Karpas-422 (cell line): ENCODE measurements at regions not wholly inside any gene's neighbourhood (a gene's known extent, or its start where the extent isn't known, plus 50 kb on each side); places are given as distances from the start of the nearest gene placed in this dataset.
"Not testable (repeated sequence)": the region's sequence is repeated elsewhere in the genome, so short reads cannot be mapped to it uniquely, and the experiment has no call there.

Source experiments
- DNase-seq: peaks from one replicate; pipeline ENCODE4 v3.0.0-alpha.2; 2015
- H2AFZ ChIP-seq: fragments of 200-600 bp; sonication (generic); 2 replicates; pipeline ENCODE4 v1.6.1; 2014; ENCODE audit warnings: antibody characterized with exemption, low read length, mixed read lengths
- H3K27ac ChIP-seq: fragments of 200-600 bp; sonication (generic); 2 replicates; pipeline ENCODE4 v1.5.1; 2014; ENCODE audit warnings: mild to moderate bottlenecking, low read length, moderate library complexity
- H3K27me3 ChIP-seq: fragments of 200-600 bp; sonication (generic); 2 replicates; pipeline ENCODE4 v1.6.1; 2014; ENCODE audit warnings: low read length, mixed read lengths
- H3K36me3 ChIP-seq: fragments of 200-600 bp; sonication (generic); 2 replicates; pipeline ENCODE4 v1.6.1; 2014; ENCODE audit warnings: low read length, mixed read lengths; ENCODE audit not compliant: insufficient read depth
- H3K4me1 ChIP-seq: fragments of 200-600 bp; sonication (generic); 2 replicates; pipeline ENCODE4 v1.6.1; 2014; ENCODE audit warnings: mild to moderate bottlenecking, low read length, mixed read lengths
- H3K4me2 ChIP-seq: fragments of 200-600 bp; sonication (generic); 2 replicates; pipeline ENCODE4 v1.6.1; 2014; ENCODE audit warnings: low read length, low read depth, mild to moderate bottlenecking; ENCODE audit not compliant: poor library complexity, severe bottlenecking
- H3K4me3 ChIP-seq: fragments of 200-600 bp; sonication (generic); 2 replicates; pipeline ENCODE4 v1.5.1; 2014; ENCODE audit warnings: mild to moderate bottlenecking, antibody characterized with exemption, low read length, mixed read lengths
- H3K79me2 ChIP-seq: fragments of 200-600 bp; sonication (generic); 2 replicates; pipeline ENCODE4 v1.6.1; 2014; ENCODE audit warnings: mild to moderate bottlenecking, low read length, mixed read lengths
- H3K9ac ChIP-seq: fragments of 200-600 bp; sonication (generic); 2 replicates; pipeline ENCODE4 v1.6.0; 2014; ENCODE audit warnings: low read length
- H3K9me2 ChIP-seq: fragments of 200-600 bp; sonication (generic), shearing (Covaris generic); replicated peaks from 2 replicates; pipeline ENCODE4 v1.6.0; 2014; ENCODE audit warnings: mild to moderate bottlenecking, low read length, moderate library complexity; ENCODE audit not compliant: insufficient read depth
- H3K9me3 ChIP-seq: fragments of 300-700, 200-600 bp; sonication (generic); 2 replicates; pipeline ENCODE4 v1.6.1; 2014; ENCODE audit warnings: low read length, mixed read lengths
- H4K20me1 ChIP-seq: fragments of 200-600 bp; sonication (generic); 2 replicates; pipeline ENCODE4 v1.6.1; 2014; ENCODE audit warnings: mild to moderate bottlenecking, antibody characterized with exemption, low read length, low read depth; ENCODE audit not compliant: insufficient read depth

DNA sequence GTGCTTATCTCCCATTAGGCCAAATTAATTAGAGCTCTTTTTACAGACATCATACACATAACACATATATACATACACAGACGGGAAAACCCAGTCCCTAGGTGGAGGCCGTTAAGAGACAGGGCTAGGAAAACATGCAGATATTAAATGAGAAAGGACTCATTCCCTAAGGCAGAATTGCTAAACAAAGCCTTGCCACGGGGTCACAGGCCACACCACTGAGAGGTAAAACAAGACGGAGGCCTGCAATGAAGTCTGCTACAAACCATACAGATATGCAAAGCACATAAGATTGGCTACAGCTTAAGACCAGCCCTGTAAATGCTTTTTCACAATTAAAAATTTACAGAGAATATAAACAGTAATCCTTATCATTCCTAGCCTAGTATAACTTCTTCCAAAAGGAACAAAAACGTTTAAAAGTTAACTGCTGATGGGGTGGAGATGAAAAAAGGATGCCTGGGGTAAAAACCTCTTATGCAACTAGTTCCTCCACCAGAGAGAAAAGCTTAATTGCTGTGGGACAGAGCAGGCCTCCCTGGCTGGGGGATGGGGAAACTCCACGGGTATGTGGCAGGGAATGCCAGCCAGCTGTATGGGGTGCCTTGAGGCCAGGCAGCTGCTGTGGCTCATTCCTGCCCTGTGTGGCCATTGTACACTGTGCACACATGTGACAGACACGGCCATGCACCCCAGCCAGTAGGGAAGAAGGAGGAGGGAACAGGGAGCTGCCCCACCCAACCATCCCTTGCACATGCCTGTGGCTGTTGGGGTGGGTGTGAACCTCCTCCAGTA, 481.4 kb upstream of the LMCD1 start:
- Histone ChIP-seq H3K9ac (no peak overlapping the region), H2AFZ (no peak overlapping the region), H3K4me1 (no peaks in the 10 kb centered on the region), H3K9me2 (no peaks in the 10 kb centered on the region), H3K9me3 (peaks cover 8% of the 10 kb centered on the region; the same call in 1 of the 2 replicates), H3K27me3 (no peaks in the 10 kb centered on the region), H3K27ac (no peak overlapping the region), H3K79me2 (no peaks in the 10 kb centered on the region), H3K4me2 (no peak overlapping the region), H3K4me3 (no peak overlapping the region), H3K36me3 (no peaks in the 10 kb centered on the region), H4K20me1 (no peaks in the 10 kb centered on the region)
- DNase-seq: no peak

DNA sequence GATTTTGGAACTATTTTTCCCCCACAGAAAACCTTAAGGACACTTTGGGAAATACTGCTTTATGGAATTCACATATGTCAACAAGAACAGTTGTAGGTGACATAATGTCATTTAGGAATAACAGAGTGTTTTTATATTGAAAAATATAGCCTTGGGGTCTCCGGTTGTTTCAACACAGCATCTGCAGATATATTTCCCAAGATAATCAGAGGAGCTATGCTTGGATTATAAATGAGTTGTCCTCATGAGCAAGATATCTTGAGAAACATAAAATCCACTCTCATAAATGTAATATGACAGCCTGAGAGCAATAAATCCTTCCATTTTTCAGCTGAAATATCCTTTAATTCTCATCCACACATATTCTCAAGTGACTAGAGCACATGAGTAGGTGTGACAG, 473.7 kb upstream of the LMCD1 start:
- no peaks in the 10 kb centered on the region for H4K20me1 ChIP-seq
- H3K27me3 ChIP-seq: no peaks in the 10 kb centered on the region
- no peak for DNase-seq
- H3K9me3 ChIP-seq: peaks cover 4% of the 10 kb centered on the region; the same call in 1 of the 2 replicates
- H3K4me3 ChIP-seq: no peak overlapping the region
- no peak overlapping the region for H3K4me2 ChIP-seq
- no peak overlapping the region for H3K27ac ChIP-seq
- H3K79me2 ChIP-seq: no peaks in the 10 kb centered on the region
- no peaks in the 10 kb centered on the region for H3K36me3 ChIP-seq
- no peak overlapping the region for H3K9ac ChIP-seq
- H2AFZ ChIP-seq: no peak overlapping the region
- H3K4me1 ChIP-seq: no peaks in the 10 kb centered on the region
- H3K9me2 ChIP-seq: no peaks in the 10 kb centered on the region

DNA sequence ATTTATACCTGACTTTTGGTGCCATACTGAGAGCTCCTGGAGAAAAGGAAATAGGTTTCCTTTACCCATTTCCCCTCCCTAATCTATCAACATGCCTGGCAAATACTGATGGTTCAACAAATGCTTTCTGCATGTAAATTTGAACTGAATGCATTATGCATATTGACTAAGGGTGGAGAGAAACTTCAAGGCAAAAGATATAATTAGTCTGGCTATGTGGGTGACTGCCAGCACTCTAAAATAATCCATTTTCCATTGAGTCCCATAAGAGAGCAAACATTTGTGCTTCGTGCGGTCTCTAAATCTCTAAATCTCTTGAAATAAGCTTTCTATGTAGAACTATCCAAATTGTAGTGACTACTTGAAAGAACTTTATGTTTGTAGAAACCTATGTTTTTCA, 451.3 kb upstream of the LMCD1 start:
- Histone ChIP-seq H3K9me3 (no peaks in the 10 kb centered on the region), H3K27ac (no peak overlapping the region), H3K27me3 (no peaks in the 10 kb centered on the region), H2AFZ (no peak overlapping the region), H3K4me1 (no peaks in the 10 kb centered on the region), H3K79me2 (no peaks in the 10 kb centered on the region), H3K4me3 (no peak overlapping the region), H3K9ac (no peak overlapping the region), H4K20me1 (no peaks in the 10 kb centered on the region), H3K36me3 (no peaks in the 10 kb centered on the region), H3K9me2 (no peaks in the 10 kb centered on the region), H3K4me2 (no peak overlapping the region)
- no peak for DNase-seq

DNA sequence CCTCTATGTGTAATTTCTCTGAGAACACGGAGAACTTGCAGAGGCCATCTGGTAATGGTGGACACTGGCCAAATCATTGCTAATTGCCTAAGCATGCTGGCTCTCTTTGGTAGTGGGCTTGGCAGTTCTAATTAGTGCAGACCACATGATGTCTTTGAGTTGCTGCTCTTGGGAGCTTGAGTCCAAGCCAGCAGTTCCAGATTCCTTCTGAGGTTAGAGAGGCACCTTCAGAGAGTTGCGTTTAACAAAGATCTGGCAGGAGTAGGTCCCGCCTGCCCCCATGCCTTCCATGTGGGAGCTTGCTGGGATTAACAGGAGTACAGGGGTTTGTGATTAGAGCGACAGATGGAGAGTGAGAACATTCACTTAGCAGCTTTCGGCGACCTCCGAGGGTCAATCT, 449.0 kb upstream of the LMCD1 start:
- Histone ChIP-seq H3K4me1 (no peaks in the 10 kb centered on the region), H3K27ac (no peak overlapping the region), H3K9me3 (no peaks in the 10 kb centered on the region), H3K4me3 (no peak overlapping the region), H3K79me2 (no peaks in the 10 kb centered on the region), H2AFZ (no peak overlapping the region), H3K4me2 (no peak overlapping the region), H3K36me3 (no peaks in the 10 kb centered on the region), H3K9ac (no peak overlapping the region), H3K27me3 (no peaks in the 10 kb centered on the region), H3K9me2 (no peaks in the 10 kb centered on the region), H4K20me1 (no peaks in the 10 kb centered on the region)
- DNase-seq: no peak

- not testable (repeated sequence) for H3K4me1 ChIP-seq, H3K27ac ChIP-seq, DNase-seq
Measured at GRCh38 chr3:8068135-8068534, 433.5 kb upstream of the LMCD1 start.

DNA sequence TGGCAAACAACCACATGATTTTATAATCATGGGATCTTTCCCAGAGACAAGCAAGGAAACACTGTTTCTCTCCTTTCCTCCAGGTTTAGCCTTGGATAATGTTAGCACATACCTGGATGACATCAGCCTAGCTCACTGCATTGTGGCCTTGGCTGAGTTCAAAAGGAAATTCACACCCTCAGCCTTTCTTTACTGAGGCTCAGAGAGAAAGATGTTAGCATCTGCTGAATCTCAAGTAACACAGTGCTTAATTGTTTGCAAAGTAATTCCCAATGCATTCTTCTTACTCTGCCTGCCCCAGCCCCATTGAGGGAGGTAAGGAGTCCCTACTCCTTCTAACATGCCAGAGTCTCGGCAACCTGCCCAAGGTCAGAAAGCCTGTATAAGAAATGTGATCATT, 432.2 kb upstream of the LMCD1 start:
- H3K27me3 ChIP-seq: no peaks in the 10 kb centered on the region
- H3K4me1 ChIP-seq: no peaks in the 10 kb centered on the region
- no peaks in the 10 kb centered on the region for H3K9me2 ChIP-seq
- H3K4me3 ChIP-seq: no peak overlapping the region
- H3K79me2 ChIP-seq: no peaks in the 10 kb centered on the region
- H4K20me1 ChIP-seq: no peaks in the 10 kb centered on the region
- no peak overlapping the region for H2AFZ ChIP-seq
- H3K27ac ChIP-seq: no peak overlapping the region
- no peaks in the 10 kb centered on the region for H3K36me3 ChIP-seq
- no peak overlapping the region for H3K4me2 ChIP-seq
- DNase-seq: no peak
- no peaks in the 10 kb centered on the region; the same call in 1 of the 2 replicates for H3K9me3 ChIP-seq
- H3K9ac ChIP-seq: no peak overlapping the region

More at GRCh38 chr3:8068135-8068534, 433.5 kb upstream of the LMCD1 start:
- not testable (repeated sequence) for H3K9ac ChIP-seq, H3K9me3 ChIP-seq, H4K20me1 ChIP-seq, H3K27me3 ChIP-seq, H3K4me2 ChIP-seq, H3K36me3 ChIP-seq, H2AFZ ChIP-seq, H3K79me2 ChIP-seq, H3K4me3 ChIP-seq, H3K9me2 ChIP-seq

GRCh38 chr3:8070011-8070410, 431.6 kb upstream of the LMCD1 start:
- Histone ChIP-seq H3K79me2 (no peaks in the 10 kb centered on the region), H3K4me2 (no peak overlapping the region), H3K36me3 (no peaks in the 10 kb centered on the region), H2AFZ (no peak overlapping the region), H3K9me3 (no peaks in the 10 kb centered on the region; the same call in 1 of the 2 replicates), H3K9ac (no peak overlapping the region), H3K27ac (no peak overlapping the region), H3K27me3 (no peaks in the 10 kb centered on the region), H3K9me2 (no peaks in the 10 kb centered on the region), H4K20me1 (no peaks in the 10 kb centered on the region), H3K4me1 (no peaks in the 10 kb centered on the region), H3K4me3 (no peak overlapping the region)
- DNase-seq: no peak

- not testable (repeated sequence) for H3K4me1 ChIP-seq, H3K36me3 ChIP-seq, H3K79me2 ChIP-seq
Measured at GRCh38 chr3:8074740-8075139, 426.9 kb upstream of the LMCD1 start.

More at GRCh38 chr3:8074740-8075139, 426.9 kb upstream of the LMCD1 start:
- H4K20me1 ChIP-seq, H3K9me2 ChIP-seq, H3K27ac ChIP-seq, H3K4me2 ChIP-seq, DNase-seq, H2AFZ ChIP-seq, H3K9ac ChIP-seq, H3K4me3 ChIP-seq, H3K9me3 ChIP-seq, H3K27me3 ChIP-seq: not testable (repeated sequence)
